ENCODE measurements at regions not wholly inside any gene's neighbourhood (a gene's known extent, or its start where the extent isn't known, plus 50 kb on each side); places are given as distances from the start of the nearest gene placed in this dataset.
"Not testable (repeated sequence)": the region's sequence is repeated elsewhere in the genome, so short reads cannot be mapped to it uniquely, and the experiment has no call there.

DNA sequence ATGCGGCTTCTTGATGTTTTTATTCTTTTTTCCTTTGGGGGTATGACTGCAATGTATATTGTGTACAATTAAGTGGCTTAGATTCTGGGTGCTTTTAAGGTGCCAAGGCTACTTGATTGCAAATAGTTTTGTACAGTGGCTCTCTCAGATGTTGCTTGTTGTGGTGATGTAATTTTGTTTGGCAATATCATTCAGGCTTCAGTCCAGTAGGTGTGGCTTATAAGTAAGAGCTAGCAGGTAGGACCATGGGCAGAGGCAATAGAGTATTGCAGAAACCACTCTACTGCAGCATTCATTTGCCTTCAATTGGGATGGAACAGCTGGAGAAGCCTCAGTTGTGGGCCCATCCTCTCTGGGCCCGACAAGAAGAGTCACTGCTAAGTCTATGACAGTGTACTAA is 407.9 kb upstream of the MAN1A1 start:
- H3K27ac ChIP-seq (ENCODE audit: low read length): no peak overlapping the region
- TF ChIP-seq, protein P1, sequence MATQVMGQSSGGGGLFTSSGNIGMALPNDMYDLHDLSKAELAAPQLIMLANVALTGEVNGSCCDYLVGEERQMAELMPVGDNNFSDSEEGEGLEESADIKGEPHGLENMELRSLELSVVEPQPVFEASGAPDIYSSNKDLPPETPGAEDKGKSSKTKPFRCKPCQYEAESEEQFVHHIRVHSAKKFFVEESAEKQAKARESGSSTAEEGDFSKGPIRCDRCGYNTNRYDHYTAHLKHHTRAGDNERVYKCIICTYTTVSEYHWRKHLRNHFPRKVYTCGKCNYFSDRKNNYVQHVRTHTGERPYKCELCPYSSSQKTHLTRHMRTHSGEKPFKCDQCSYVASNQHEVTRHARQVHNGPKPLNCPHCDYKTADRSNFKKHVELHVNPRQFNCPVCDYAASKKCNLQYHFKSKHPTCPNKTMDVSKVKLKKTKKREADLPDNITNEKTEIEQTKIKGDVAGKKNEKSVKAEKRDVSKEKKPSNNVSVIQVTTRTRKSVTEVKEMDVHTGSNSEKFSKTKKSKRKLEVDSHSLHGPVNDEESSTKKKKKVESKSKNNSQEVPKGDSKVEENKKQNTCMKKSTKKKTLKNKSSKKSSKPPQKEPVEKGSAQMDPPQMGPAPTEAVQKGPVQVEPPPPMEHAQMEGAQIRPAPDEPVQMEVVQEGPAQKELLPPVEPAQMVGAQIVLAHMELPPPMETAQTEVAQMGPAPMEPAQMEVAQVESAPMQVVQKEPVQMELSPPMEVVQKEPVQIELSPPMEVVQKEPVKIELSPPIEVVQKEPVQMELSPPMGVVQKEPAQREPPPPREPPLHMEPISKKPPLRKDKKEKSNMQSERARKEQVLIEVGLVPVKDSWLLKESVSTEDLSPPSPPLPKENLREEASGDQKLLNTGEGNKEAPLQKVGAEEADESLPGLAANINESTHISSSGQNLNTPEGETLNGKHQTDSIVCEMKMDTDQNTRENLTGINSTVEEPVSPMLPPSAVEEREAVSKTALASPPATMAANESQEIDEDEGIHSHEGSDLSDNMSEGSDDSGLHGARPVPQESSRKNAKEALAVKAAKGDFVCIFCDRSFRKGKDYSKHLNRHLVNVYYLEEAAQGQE (IDR thresholded peaks at IDR 0.05; ENCODE audit: insufficient read depth in 1 of 2, low read depth in 2 of 2, low read length in 1 of 2): no peak
- TF ChIP-seq SIN3A (IDR thresholded peaks at IDR 0.05; ENCODE audit: borderline replicate concordance, insufficient read depth, low read depth, low read length): no peak
- TF ChIP-seq CTCF (IDR thresholded peaks at IDR 0.05): no peak
- TF ChIP-seq TCF7L2 (IDR thresholded peaks at IDR 0.05; ENCODE audit: low read depth, low read length): no peak
- TF ChIP-seq POLR2AphosphoS5 (IDR thresholded peaks at IDR 0.05; ENCODE audit: low read depth, low read length): no peak
- H3K27me3 ChIP-seq (ENCODE audit: control insufficient read depth, insufficient read depth, low read length): no peaks in the 10 kb centered on the region
- ATAC-seq: no peak
- in situ Hi-C loops (cut with HindIII; ENCODE audit: low pct_unique_long_range_greater_than_20kb, low sequenced_read_pairs) (no loop called here), intact Hi-C loops (cut with micrococcal nuclease; ENCODE audit: unreplicated experiment) (no loop called here)
- H3K9me3 ChIP-seq (ENCODE audit: control insufficient read depth, insufficient read depth, low read depth, low read length): no peaks in the 10 kb centered on the region
- no peaks in the 10 kb centered on the region for H3K36me3 ChIP-seq (ENCODE audit: control insufficient read depth, insufficient read depth, low read length)
- no peaks in the 10 kb centered on the region for H3K4me1 ChIP-seq (ENCODE audit: control insufficient read depth, insufficient read depth, low read length)
- no peak for DNase-seq (ENCODE audit: low read depth, low spot score)
- BruUV-seq (replicated peaks): no TSS peak
- POLR2A ChIA-PET: no interaction called here
- no peak overlapping the region for H3K4me3 ChIP-seq (ENCODE audit: low read depth in 2 of 2, low read length in 2 of 2)
- CTCF ChIA-PET: no interaction called here

- no peak overlapping the region for H3K4me3 ChIP-seq (ENCODE audit: low read depth in 2 of 2, low read length in 2 of 2)
- H3K27ac ChIP-seq (ENCODE audit: low read length): no peak overlapping the region
- POLR2A ChIA-PET: no interaction called here
- no peaks in the 10 kb centered on the region for H3K9me3 ChIP-seq (ENCODE audit: control insufficient read depth, insufficient read depth, low read depth, low read length)
- ATAC-seq (no peak), DNase-seq (ENCODE audit: low read depth, low spot score) (no peak)
- H3K4me1 ChIP-seq (ENCODE audit: control insufficient read depth, insufficient read depth, low read length): no peaks in the 10 kb centered on the region
- no peaks in the 10 kb centered on the region for H3K27me3 ChIP-seq (ENCODE audit: control insufficient read depth, insufficient read depth, low read length)
- no peaks in the 10 kb centered on the region for H3K36me3 ChIP-seq (ENCODE audit: control insufficient read depth, insufficient read depth, low read length)
- BruUV-seq (replicated peaks): no TSS peak
- intact Hi-C loops (cut with micrococcal nuclease; ENCODE audit: unreplicated experiment) (no loop called here), in situ Hi-C loops (cut with HindIII; ENCODE audit: low pct_unique_long_range_greater_than_20kb, low sequenced_read_pairs) (no loop called here)
- CTCF ChIA-PET: no interaction called here
- TF ChIP-seq SIN3A (IDR thresholded peaks at IDR 0.05; ENCODE audit: borderline replicate concordance, insufficient read depth, low read depth, low read length) (no peak), CTCF (IDR thresholded peaks at IDR 0.05) (no peak), TCF7L2 (IDR thresholded peaks at IDR 0.05; ENCODE audit: low read depth, low read length) (no peak), POLR2AphosphoS5 (IDR thresholded peaks at IDR 0.05; ENCODE audit: low read depth, low read length) (no peak)
- TF ChIP-seq, protein P1 (IDR thresholded peaks at IDR 0.05; ENCODE audit: insufficient read depth in 1 of 2, low read depth in 2 of 2, low read length in 1 of 2): no peak
Measured at GRCh38 chr6:119749335-119749734, 399.8 kb upstream of the MAN1A1 start.

DNA sequence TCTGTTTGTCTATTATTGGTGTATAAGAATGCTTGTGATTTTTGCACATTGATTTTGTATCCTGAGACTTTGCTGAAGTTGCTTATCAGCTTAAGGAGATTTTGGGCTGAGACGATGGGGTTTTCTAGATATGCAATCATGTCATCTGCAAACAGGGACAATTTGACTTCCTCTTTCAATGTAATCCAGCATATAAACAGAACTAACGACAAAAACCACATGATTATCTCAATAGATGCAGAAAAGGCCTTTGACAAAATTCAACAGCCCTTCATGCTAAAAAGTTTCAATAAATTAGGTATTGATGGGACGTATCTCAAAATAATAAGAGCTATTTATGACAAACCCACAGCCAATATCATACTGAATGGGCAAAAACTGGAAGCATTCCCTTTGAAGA is 399.0 kb upstream of the MAN1A1 start:
- intact Hi-C loops (cut with micrococcal nuclease; ENCODE audit: unreplicated experiment); in situ Hi-C loops (cut with HindIII; ENCODE audit: low pct_unique_long_range_greater_than_20kb, low sequenced_read_pairs); CTCF ChIA-PET: not testable (repeated sequence)

More for the DNA sequence above, 399.0 kb upstream of the MAN1A1 start:
- H3K4me3 ChIP-seq (ENCODE audit: low read depth in 2 of 2, low read length in 2 of 2); H3K27me3 ChIP-seq (ENCODE audit: control insufficient read depth, insufficient read depth, low read length); H3K36me3 ChIP-seq (ENCODE audit: control insufficient read depth, insufficient read depth, low read length); POLR2A ChIA-PET; H3K4me1 ChIP-seq (ENCODE audit: control insufficient read depth, insufficient read depth, low read length); BruUV-seq (replicated peaks); H3K27ac ChIP-seq (ENCODE audit: low read length); ATAC-seq; DNase-seq (ENCODE audit: low read depth, low spot score); H3K9me3 ChIP-seq (ENCODE audit: control insufficient read depth, insufficient read depth, low read depth, low read length): not testable (repeated sequence)
